DMS153 treated with DMSO at 0.1 percent for 48 hours (cell line): ENCODE measurements at regions not wholly inside any gene's neighbourhood (a gene's known extent, or its start where the extent isn't known, plus 50 kb on each side); places are given as distances from the start of the nearest gene placed in this dataset.
"Not testable (repeated sequence)": the region's sequence is repeated elsewhere in the genome, so short reads cannot be mapped to it uniquely, and the experiment has no call there.

Experiments used
- DNase-seq: peaks from one replicate; lab custom pipeline; 2025; ENCODE audit not compliant: unreplicated experiment; lab: John Stamatoyannopoulos, UW

- DNase-seq, result not testable (repeated sequence)
Measured at GRCh38 chrX:150273575-150274294, 89.4 kb upstream of the MAMLD1 start.

- no peak for DNase-seq
Measured at GRCh38 chrX:150282953-150283352, 80.2 kb upstream of the MAMLD1 start.

- DNase-seq, result no peak
Measured at GRCh38 chrX:150291014-150291413, 72.1 kb upstream of the MAMLD1 start.

GRCh38 chrX:150293311-150294013 is 69.7 kb upstream of the MAMLD1 start:
- DNase-seq, result peak; percentile 5

- no peak for DNase-seq
Measured at GRCh38 chrX:150298841-150299551, 64.1 kb upstream of the MAMLD1 start.

GRCh38 chrX:150299579-150299978 is 63.5 kb upstream of the MAMLD1 start:
- DNase-seq, result no peak

GRCh38 chrX:150303386-150304097 is 59.6 kb upstream of the MAMLD1 start:
- no peak for DNase-seq

- DNase-seq, result no peak
Measured at GRCh38 chrX:150306002-150306401, 57.1 kb upstream of the MAMLD1 start.

GRCh38 chrX:150308041-150308440 is 55.1 kb upstream of the MAMLD1 start:
- DNase-seq, result no peak

GRCh38 chrX:150308532-150309157 is 54.5 kb upstream of the MAMLD1 start:
- DNase-seq, result no peak

GRCh38 chrX:150310417-150310816 is 52.7 kb upstream of the MAMLD1 start:
- no peak for DNase-seq

- no peak for DNase-seq
Measured at GRCh38 chrX:150310881-150311280, 52.2 kb upstream of the MAMLD1 start.

GRCh38 chrX:150312931-150313330 is 50.2 kb upstream of the MAMLD1 start:
- DNase-seq, result no peak
